Left lung (tissue), 4 donors: ENCODE measurements at regions not wholly inside any gene's neighbourhood (a gene's known extent, or its start where the extent isn't known, plus 50 kb on each side); places are given as distances from the start of the nearest gene placed in this dataset.

Experiments used
- ATAC-seq: fragments of 200-7000 bp; cut with Tn5 transposase; one replicate; pipeline ENCODE4 v1.9.1; 2020; ENCODE audit warnings: moderate library complexity
- DNase-seq, 4 donors: peaks; one replicate each; pipeline ENCODE4 v3.0.0-alpha.2; 2013 to 2020
- H3K27ac ChIP-seq, 2 donors: fragments of 200-600 bp; sonication (generic) in 1 of 2; one replicate each; pipeline versions ENCODE4 v1.5.0 to v1.8.0; 2020 to 2021
- H3K27me3 ChIP-seq, 2 donors: fragments of 200-600 bp; sonication (generic) in 1 of 2; one replicate each; pipeline versions ENCODE4 v1.5.0 to v1.8.0; 2020 to 2021
- H3K36me3 ChIP-seq, 2 donors: fragments of 200-600 bp; sonication (generic) in 1 of 2; one replicate each; pipeline versions ENCODE4 v1.5.0 to v1.8.0; 2020 to 2021
- H3K4me1 ChIP-seq, 2 donors: fragments of 200-600 bp; one replicate each; pipeline ENCODE4 v1.8.0; 2021
- H3K4me3 ChIP-seq, 2 donors: fragments of 200-600 bp; sonication (generic) in 1 of 2; one replicate each; pipeline versions ENCODE4 v1.5.0 to v1.8.0; 2020 to 2021; ENCODE audit warnings: mild to moderate bottlenecking in 1 of 2
- H3K9me3 ChIP-seq, 2 donors: fragments of 200-600 bp; sonication (generic) in 1 of 2; one replicate each; pipeline versions ENCODE4 v1.5.0 to v1.8.0; 2020 to 2021
- CTCF ChIP-seq, 2 donors: fragments of 200-600 bp; sonication (generic) in 1 of 2; IDR thresholded peaks; one replicate each; pipeline versions ENCODE4 v1.5.0 to v1.8.0; 2021; ENCODE audit warnings: antibody characterized with exemption in 2 of 2
- intact Hi-C, 2 donors: fragments of 100-400 bp; cut with DNase I; formaldehyde crosslinking; loops; one replicate each; pipeline versions ENCODE4 v1.11.2 to v1.14.2; 2022
- donor health status: DM: no; HTN: yes; CAD: no.
- donor health status: DM: no; HTN: no; CAD: no.

- no peaks in the 10 kb centered on the region for H3K36me3 ChIP-seq
- H3K27ac ChIP-seq = no peak overlapping the region
- intact Hi-C loops = no loop called here
- H3K27me3 ChIP-seq = no peaks in the 10 kb centered on the region
- DNase-seq (no peak), ATAC-seq (no peak)
- H3K9me3 ChIP-seq = peaks cover 0 to 14% of the 10 kb centered on the region in 2 donors
- no peaks in the 10 kb centered on the region for H3K4me1 ChIP-seq
- TF ChIP-seq CTCF (IDR thresholded peaks at IDR 0.05) = no peak
- H3K4me3 ChIP-seq = no peak overlapping the region
These were observed 595.7 kb upstream of the CDH5 start for GRCh38 chr16:65770752-65771151.

- Histone ChIP-seq H3K27ac (no peak overlapping the region), H3K4me3 (no peak overlapping the region), H3K9me3 (peaks cover 0 to 14% of the 10 kb centered on the region in 2 donors), H3K4me1 (no peaks in the 10 kb centered on the region), H3K27me3 (no peaks in the 10 kb centered on the region), H3K36me3 (no peaks in the 10 kb centered on the region)
- ATAC-seq (no peak), DNase-seq (no peak)
- TF ChIP-seq CTCF (IDR thresholded peaks at IDR 0.05) = no peak
- intact Hi-C loops = no loop called here
These were observed 596.6 kb upstream of the CDH5 start for GRCh38 chr16:65769776-65770438.

- Histone ChIP-seq H3K4me3 (no peak overlapping the region), H3K4me1 (no peaks in the 10 kb centered on the region), H3K27ac (no peak overlapping the region), H3K9me3 (peaks cover 0 to 14% of the 10 kb centered on the region in 2 donors), H3K36me3 (no peaks in the 10 kb centered on the region), H3K27me3 (no peaks in the 10 kb centered on the region)
- TF ChIP-seq CTCF (IDR thresholded peaks at IDR 0.05) = no peak
- no peak for DNase-seq
- ATAC-seq = no peak
- intact Hi-C loops = no loop called here
These were observed 597.4 kb upstream of the CDH5 start for GRCh38 chr16:65769055-65769465.

GRCh38 chr16:65767125-65767524, 599.4 kb upstream of the CDH5 start:
- Histone ChIP-seq H3K4me3 (no peak overlapping the region), H3K4me1 (no peaks in the 10 kb centered on the region), H3K27me3 (no peaks in the 10 kb centered on the region), H3K36me3 (no peaks in the 10 kb centered on the region), H3K9me3 (peaks cover 0 to 14% of the 10 kb centered on the region in 2 donors), H3K27ac (no peak overlapping the region)
- ATAC-seq (no peak), DNase-seq (no peak)
- intact Hi-C loops = no loop called here
- no peak for TF ChIP-seq CTCF (IDR thresholded peaks at IDR 0.05)

- DNase-seq (no peak), ATAC-seq (no peak)
- no peak for TF ChIP-seq CTCF (IDR thresholded peaks at IDR 0.05)
- H3K9me3 ChIP-seq = no peaks in the 10 kb centered on the region
- intact Hi-C loops = no loop called here
- H3K4me1 ChIP-seq = no peaks in the 10 kb centered on the region
- H3K4me3 ChIP-seq = no peak overlapping the region
- H3K27ac ChIP-seq = no peak overlapping the region
- H3K36me3 ChIP-seq = no peaks in the 10 kb centered on the region
- no peaks in the 10 kb centered on the region for H3K27me3 ChIP-seq
These were observed 602.7 kb upstream of the CDH5 start for GRCh38 chr16:65763640-65764305.
